Natural killer cell (primary cell): ENCODE measurements at regions not wholly inside any gene's neighbourhood (a gene's known extent, or its start where the extent isn't known, plus 50 kb on each side); places are given as distances from the start of the nearest gene placed in this dataset.

Source experiments
- ATAC-seq, 3 donors: fragments of 150-1000 bp in 2 of 3; fragments of 200-7000 bp in 1 of 3; cut with Tn5 transposase; 1 replicate in 1 of 3; 2 replicates in 2 of 3; pipeline ENCODE4 v1.10.0; 2021; ENCODE audit warnings: mild to moderate bottlenecking in 2 of 3, moderate library complexity in 2 of 3
- DNase-seq, 2 donors: peaks; one replicate each; pipeline versions ENCODE4 v3.0.0 to v3.0.0-alpha.2; 2013 to 2021; ENCODE audit warnings: mixed read lengths in 1 of 2
- H3K27ac ChIP-seq: one replicate; pipeline ENCODE4 v1.5.1; 2013; ENCODE audit warnings: mild to moderate bottlenecking, low read length
- H3K27me3 ChIP-seq: one replicate; pipeline ENCODE4 v1.6.1; 2013; ENCODE audit warnings: low read length; ENCODE audit not compliant: control insufficient read depth, insufficient read depth
- H3K36me3 ChIP-seq: one replicate; pipeline ENCODE4 v1.6.1; 2013; ENCODE audit warnings: low read length; ENCODE audit not compliant: control insufficient read depth, insufficient read depth
- H3K4me1 ChIP-seq: one replicate; pipeline ENCODE4 v1.6.1; 2013; ENCODE audit warnings: low read length; ENCODE audit not compliant: control insufficient read depth, insufficient read depth
- H3K4me3 ChIP-seq: one replicate; pipeline ENCODE4 v1.5.1; 2013; ENCODE audit warnings: low read length
- H3K9me3 ChIP-seq: one replicate; pipeline ENCODE4 v1.6.1; 2013; ENCODE audit warnings: low read length; ENCODE audit not compliant: control insufficient read depth, insufficient read depth
- H3K27ac Mint-ChIP-seq, 2 donors: one replicate each; pipeline ENCODE4 v1.8.0; 2022; ENCODE audit warnings: mild to moderate bottlenecking in 2 of 2, mixed read lengths in 2 of 2, moderate library complexity in 1 of 2
- H3K27me3 Mint-ChIP-seq, 2 donors: one replicate each; pipeline ENCODE4 v1.8.0; 2022; ENCODE audit warnings: low read depth in 2 of 2, mixed read lengths in 2 of 2
- H3K36me3 Mint-ChIP-seq: one replicate; pipeline ENCODE4 v1.8.0; 2022; ENCODE audit warnings: mixed read lengths
- H3K4me1 Mint-ChIP-seq, 2 donors: one replicate each; pipeline ENCODE4 v1.8.0; 2022; ENCODE audit warnings: mixed read lengths in 2 of 2
- H3K4me3 Mint-ChIP-seq: one replicate; pipeline ENCODE4 v1.8.0; 2022; ENCODE audit warnings: mild to moderate bottlenecking, moderate library complexity, mixed read lengths
- H3K9me3 Mint-ChIP-seq, 2 donors: one replicate each; pipeline ENCODE4 v1.8.0; 2022; ENCODE audit warnings: mixed read lengths in 2 of 2
- WGBS: methylation state at CpG from one replicate; pipeline ENCODE4 v1.1.7; 2013; ENCODE audit warnings: missing lambda C conversion rate; ENCODE audit not compliant: insufficient coverage; 5-methylcytosine and 5-hydroxymethylcytosine counted together
- intact Hi-C: fragments of 100-400 bp; cut with micrococcal nuclease; formaldehyde crosslinking; loops from one replicate; pipeline ENCODE4 v1.14.2; 2022
- TF ChIP-seq, protein P1 (sequence below): fragments of 200-600 bp; IDR thresholded peaks from one replicate; pipeline ENCODE4 v1.8.0; 2022; ENCODE audit warnings: antibody characterized with exemption

DNA sequence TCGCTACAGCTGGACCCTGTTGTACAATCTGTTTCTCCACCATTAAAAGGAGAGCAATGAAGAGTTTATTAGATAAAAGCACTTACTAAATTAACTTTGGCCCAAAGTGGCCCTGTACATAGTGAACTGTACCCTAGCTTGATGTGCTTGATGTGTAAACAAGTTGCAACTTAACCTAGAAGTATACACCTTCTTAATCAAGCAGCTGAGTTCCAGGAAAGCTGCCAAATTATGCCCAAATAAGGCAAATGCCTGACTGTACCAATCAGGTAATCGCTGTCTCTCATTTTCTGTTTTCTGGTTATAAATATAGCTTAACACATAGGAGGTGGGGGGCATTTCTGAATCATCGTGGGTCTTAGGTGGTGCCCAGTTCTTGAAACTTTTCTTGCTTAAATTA, 704.8 kb upstream of the CBLB start:
- intact Hi-C loops: no loop called here
- Mint-ChIP-seq H3K4me3 (no peak overlapping the region), H3K27ac (no peak overlapping the region), H3K27me3 (no peaks in the 10 kb centered on the region), H3K9me3 (no peaks in the 10 kb centered on the region), H3K4me1 (no peaks in the 10 kb centered on the region), H3K36me3 (no peaks in the 10 kb centered on the region)
- no peak for DNase-seq
- WGBS: 93% methylated on average over 2 of the region's 3 CpGs
- Histone ChIP-seq H3K27ac (no peak overlapping the region), H3K9me3 (no peaks in the 10 kb centered on the region), H3K4me1 (no peaks in the 10 kb centered on the region), H3K36me3 (no peaks in the 10 kb centered on the region), H3K27me3 (no peaks in the 10 kb centered on the region), H3K4me3 (no peak overlapping the region)
- ATAC-seq: no peak
- TF ChIP-seq, protein P1, sequence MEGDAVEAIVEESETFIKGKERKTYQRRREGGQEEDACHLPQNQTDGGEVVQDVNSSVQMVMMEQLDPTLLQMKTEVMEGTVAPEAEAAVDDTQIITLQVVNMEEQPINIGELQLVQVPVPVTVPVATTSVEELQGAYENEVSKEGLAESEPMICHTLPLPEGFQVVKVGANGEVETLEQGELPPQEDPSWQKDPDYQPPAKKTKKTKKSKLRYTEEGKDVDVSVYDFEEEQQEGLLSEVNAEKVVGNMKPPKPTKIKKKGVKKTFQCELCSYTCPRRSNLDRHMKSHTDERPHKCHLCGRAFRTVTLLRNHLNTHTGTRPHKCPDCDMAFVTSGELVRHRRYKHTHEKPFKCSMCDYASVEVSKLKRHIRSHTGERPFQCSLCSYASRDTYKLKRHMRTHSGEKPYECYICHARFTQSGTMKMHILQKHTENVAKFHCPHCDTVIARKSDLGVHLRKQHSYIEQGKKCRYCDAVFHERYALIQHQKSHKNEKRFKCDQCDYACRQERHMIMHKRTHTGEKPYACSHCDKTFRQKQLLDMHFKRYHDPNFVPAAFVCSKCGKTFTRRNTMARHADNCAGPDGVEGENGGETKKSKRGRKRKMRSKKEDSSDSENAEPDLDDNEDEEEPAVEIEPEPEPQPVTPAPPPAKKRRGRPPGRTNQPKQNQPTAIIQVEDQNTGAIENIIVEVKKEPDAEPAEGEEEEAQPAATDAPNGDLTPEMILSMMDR: no peak

DNA sequence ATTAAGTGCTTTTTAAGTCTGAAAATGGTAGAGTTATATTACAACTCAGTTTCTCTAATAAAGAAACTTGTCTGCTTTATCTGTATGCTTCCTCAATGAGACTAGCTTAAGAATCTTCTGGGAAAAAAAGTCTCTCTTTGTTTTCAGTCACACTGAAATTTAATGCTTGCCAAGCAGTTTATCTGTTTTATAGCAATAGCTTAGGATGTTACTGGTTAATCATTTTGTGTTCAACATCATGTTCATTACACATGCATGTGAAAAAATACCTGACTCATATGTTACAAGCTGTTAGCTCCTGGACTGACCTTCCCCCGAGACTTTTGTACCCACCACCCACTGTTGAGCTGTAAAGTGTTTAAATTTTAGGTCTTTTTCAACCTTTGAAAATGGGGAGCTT, 706.2 kb upstream of the CBLB start:
- Histone ChIP-seq H3K9me3 (no peaks in the 10 kb centered on the region), H3K27me3 (no peaks in the 10 kb centered on the region), H3K4me3 (no peak overlapping the region), H3K36me3 (no peaks in the 10 kb centered on the region), H3K4me1 (no peaks in the 10 kb centered on the region), H3K27ac (no peak overlapping the region)
- WGBS: 100% methylated on average over 1 of the region's 1 CpG
- H3K36me3 Mint-ChIP-seq: no peaks in the 10 kb centered on the region
- TF ChIP-seq, protein P1: no peak
- H3K4me1 Mint-ChIP-seq: no peaks in the 10 kb centered on the region
- no peak for ATAC-seq
- intact Hi-C loops: no loop called here
- H3K9me3 Mint-ChIP-seq: no peaks in the 10 kb centered on the region
- H3K4me3 Mint-ChIP-seq: no peak overlapping the region
- DNase-seq: no peak
- H3K27ac Mint-ChIP-seq: no peak overlapping the region
- H3K27me3 Mint-ChIP-seq: peaks cover 0 to 2% of the 10 kb centered on the region in 2 donors

DNA sequence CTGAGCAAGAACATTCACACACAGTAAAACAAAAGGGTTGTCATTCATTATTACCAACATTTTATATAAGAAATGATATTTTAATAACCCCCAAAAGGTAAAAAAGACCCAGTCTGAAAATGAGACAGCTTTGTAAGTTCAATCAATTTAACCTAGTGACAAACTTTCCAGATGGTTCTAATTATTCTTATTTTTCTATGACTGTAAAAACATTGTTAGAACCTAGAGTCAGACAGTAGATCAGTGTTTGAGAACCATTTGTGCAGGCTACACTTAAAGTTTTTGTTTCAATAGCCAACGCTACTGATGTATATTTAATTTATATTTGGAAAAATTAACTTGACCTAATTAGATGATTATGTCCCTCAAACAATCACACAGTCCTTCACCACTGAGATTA, 708.4 kb upstream of the CBLB start:
- H3K4me3 Mint-ChIP-seq: no peak overlapping the region
- Histone ChIP-seq H3K4me3 (no peak overlapping the region), H3K27me3 (no peaks in the 10 kb centered on the region), H3K4me1 (no peaks in the 10 kb centered on the region), H3K27ac (no peak overlapping the region), H3K9me3 (no peaks in the 10 kb centered on the region), H3K36me3 (no peaks in the 10 kb centered on the region)
- H3K27ac Mint-ChIP-seq: no peak overlapping the region
- no CpG with 5 or more reads among the region's 1 CpG for WGBS
- H3K36me3 Mint-ChIP-seq: no peaks in the 10 kb centered on the region
- TF ChIP-seq, protein P1: no peak
- no peak for ATAC-seq
- no peak for DNase-seq
- peaks cover 0 to 3% of the 10 kb centered on the region in 2 donors for H3K27me3 Mint-ChIP-seq
- no peaks in the 10 kb centered on the region for H3K4me1 Mint-ChIP-seq
- no peaks in the 10 kb centered on the region for H3K9me3 Mint-ChIP-seq
- intact Hi-C loops: no loop called here

DNA sequence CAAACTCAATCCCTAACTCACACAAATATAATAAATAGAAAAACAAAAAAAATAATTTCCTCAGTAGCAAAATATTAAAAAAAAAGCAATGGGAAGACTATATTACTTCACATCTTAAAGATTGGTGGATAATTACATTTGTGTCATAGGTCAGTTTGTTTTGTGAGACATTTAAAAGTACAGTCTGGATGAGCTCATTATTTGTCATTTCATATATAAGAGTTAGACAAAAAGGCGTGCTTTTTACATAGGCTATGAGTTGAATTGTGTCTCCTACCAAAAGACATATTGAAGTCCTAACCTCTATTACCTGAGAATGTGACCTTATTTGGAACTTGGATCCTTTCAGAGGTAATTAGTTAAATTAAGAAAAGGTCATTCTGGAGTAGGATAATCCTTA, 710.1 kb upstream of the CBLB start:
- DNase-seq: no peak
- intact Hi-C loops: no loop called here
- H3K27me3 Mint-ChIP-seq: peaks cover 3 to 7% of the 10 kb centered on the region in 2 donors
- H3K4me1 Mint-ChIP-seq: no peaks in the 10 kb centered on the region
- H3K27ac ChIP-seq: no peak overlapping the region
- H3K4me3 ChIP-seq: no peak overlapping the region
- H3K4me1 ChIP-seq: no peaks in the 10 kb centered on the region
- H3K27me3 ChIP-seq: no peaks in the 10 kb centered on the region
- H3K36me3 Mint-ChIP-seq: no peaks in the 10 kb centered on the region
- no peak overlapping the region for H3K27ac Mint-ChIP-seq
- H3K36me3 ChIP-seq: no peaks in the 10 kb centered on the region
- ATAC-seq: no peak
- no peaks in the 10 kb centered on the region for H3K9me3 Mint-ChIP-seq
- WGBS: no CpG with 5 or more reads among the region's 1 CpG
- H3K9me3 ChIP-seq: no peaks in the 10 kb centered on the region
- TF ChIP-seq, protein P1: no peak
- H3K4me3 Mint-ChIP-seq: no peak overlapping the region
